WTC11 (cell line): ENCODE measurements at regions not wholly inside any gene's neighbourhood (a gene's known extent, or its start where the extent isn't known, plus 50 kb on each side); places are given as distances from the start of the nearest gene placed in this dataset.

ENCODE experiments used
- ATAC-seq: fragments of 200-7000 bp; cut with Tn5 transposase; 2 replicates; pipeline ENCODE4 v1.10.0; 2021; ENCODE audit warnings: mild to moderate bottlenecking, moderate library complexity
- CTCF ChIA-PET: fragments of 300-600 bp; sonication (Branson Sonifier 250); formaldehyde crosslinking; loops from one replicate; lab custom pipeline; 2021; ENCODE audit warnings: antibody characterized with exemption; lab: Charles Lee
- POLR2A ChIA-PET: fragments of 350-600 bp; sonication (Branson Sonifier 250); formaldehyde crosslinking; loops from one replicate; lab custom pipeline; 2021; ENCODE audit warnings: antibody characterized with exemption; lab: Charles Lee
- DNase-seq: peaks from one replicate; pipeline ENCODE4 v3.0.0; 2021; ENCODE audit warnings: low spot score
- H3K27ac Mint-ChIP-seq: 2 replicates; pipeline ENCODE4 v1.8.0; 2021; ENCODE audit warnings: mixed read lengths
- H3K27me3 Mint-ChIP-seq: 2 replicates; pipeline ENCODE4 v1.8.0; 2021; ENCODE audit warnings: low read depth, mild to moderate bottlenecking, moderate library complexity, mixed read lengths
- H3K36me3 Mint-ChIP-seq: 2 replicates; pipeline ENCODE4 v1.8.0; 2021; ENCODE audit warnings: mixed read lengths
- H3K4me1 Mint-ChIP-seq: 2 replicates; pipeline ENCODE4 v1.8.0; 2022; ENCODE audit warnings: mixed read lengths
- H3K4me3 Mint-ChIP-seq: 2 replicates; pipeline ENCODE4 v1.8.0; 2021; ENCODE audit warnings: mild to moderate bottlenecking, moderate library complexity, mixed read lengths
- H3K9me3 Mint-ChIP-seq: 2 replicates; pipeline ENCODE4 v1.8.0; 2021; ENCODE audit warnings: mixed read lengths
- ATF6 ChIP-seq: sonication (generic); formaldehyde crosslinking; IDR thresholded peaks from 2 replicates; pipeline ENCODE4 v1.8.1; 2023; ENCODE audit warnings: mild to moderate bottlenecking, missing genetic modification reagents
- CTCF ChIP-seq: fragments of 200-600 bp; IDR thresholded peaks from 2 replicates; pipeline ENCODE4 v1.8.0; 2022; ENCODE audit warnings: antibody characterized with exemption
- ELF4 ChIP-seq: sonication (generic); formaldehyde crosslinking; IDR thresholded peaks from 2 replicates; pipeline ENCODE4 v1.8.1; 2022; ENCODE audit warnings: low read depth, mild to moderate bottlenecking, moderate library complexity, missing genetic modification reagents
- FOXK1 ChIP-seq: sonication (generic); formaldehyde crosslinking; IDR thresholded peaks from 2 replicates; pipeline ENCODE4 v1.8.0; 2022; ENCODE audit warnings: mild to moderate bottlenecking, moderate library complexity, missing genetic modification reagents
- FOXP1 ChIP-seq: sonication (generic); formaldehyde crosslinking; IDR thresholded peaks from 2 replicates; pipeline ENCODE4 v1.8.0; 2022; ENCODE audit warnings: missing genetic modification reagents, mild to moderate bottlenecking, moderate library complexity, borderline replicate concordance
- IRF2 ChIP-seq: sonication (generic); formaldehyde crosslinking; IDR thresholded peaks from 2 replicates; pipeline ENCODE4 v1.8.0; 2022; ENCODE audit warnings: low read depth, missing genetic modification reagents, borderline replicate concordance
- JAZF1 ChIP-seq: fragments of 250-450 bp; sonication (Bioruptor Pico); IDR thresholded peaks from 2 replicates; pipeline ENCODE4 v1.9.0; 2021; ENCODE audit warnings: moderate library complexity, mild to moderate bottlenecking, inconsistent platforms
- NR3C1 ChIP-seq: sonication (generic); formaldehyde crosslinking; conservative IDR thresholded peaks from 2 replicates; pipeline ENCODE4 v1.8.1; 2023; ENCODE audit warnings: low read depth, mild to moderate bottlenecking, missing genetic modification reagents
- OVOL2 ChIP-seq: fragments of 250-450 bp; sonication (Bioruptor Pico); IDR thresholded peaks from 2 replicates; pipeline ENCODE4 v1.9.0; 2021; ENCODE audit warnings: mild to moderate bottlenecking, borderline replicate concordance
- TP53 ChIP-seq: sonication (generic); formaldehyde crosslinking; IDR thresholded peaks from 2 replicates; pipeline ENCODE4 v1.8.1; 2023; ENCODE audit warnings: mild to moderate bottlenecking, missing genetic modification reagents
- USF2 ChIP-seq: sonication (generic); formaldehyde crosslinking; IDR thresholded peaks from 2 replicates; pipeline ENCODE4 v1.8.1; 2023; ENCODE audit warnings: mild to moderate bottlenecking, missing genetic modification reagents, moderate library complexity
- ZMAT4 ChIP-seq: fragments of 250-450 bp; sonication (Bioruptor Pico); IDR thresholded peaks from 2 replicates; pipeline ENCODE4 v1.9.0; 2021; ENCODE audit warnings: mild to moderate bottlenecking
- ZNF138 ChIP-seq: sonication (generic); formaldehyde crosslinking; conservative IDR thresholded peaks from 2 replicates; pipeline ENCODE4 v1.8.1; 2022; ENCODE audit warnings: mild to moderate bottlenecking, moderate library complexity, missing genetic modification reagents
- TF ChIP-seq, protein P1 (sequence below): sonication (generic); formaldehyde crosslinking; IDR thresholded peaks from 2 replicates; pipeline ENCODE4 v1.8.0; 2023; ENCODE audit warnings: missing genetic modification reagents
- TF ChIP-seq, protein P2 (sequence below): sonication (generic); formaldehyde crosslinking; IDR thresholded peaks from 2 replicates; pipeline ENCODE4 v1.8.1; 2022; ENCODE audit warnings: mild to moderate bottlenecking, missing genetic modification reagents, moderate library complexity, borderline replicate concordance
- TF ChIP-seq, protein P3 (sequence below): sonication (generic); formaldehyde crosslinking; conservative IDR thresholded peaks from 2 replicates; pipeline ENCODE4 v1.8.1; 2023; ENCODE audit warnings: mild to moderate bottlenecking, low read depth, missing genetic modification reagents, moderate library complexity

- no peak for TF ChIP-seq ATF6 (CRISPR knock-in tag)
- no peak for TF ChIP-seq JAZF1 (CRISPR knock-in tag)
- TF ChIP-seq TP53 (CRISPR knock-in tag) = no peak
- no peak for TF ChIP-seq IRF2 (CRISPR knock-in tag)
- TF ChIP-seq, protein P1, sequence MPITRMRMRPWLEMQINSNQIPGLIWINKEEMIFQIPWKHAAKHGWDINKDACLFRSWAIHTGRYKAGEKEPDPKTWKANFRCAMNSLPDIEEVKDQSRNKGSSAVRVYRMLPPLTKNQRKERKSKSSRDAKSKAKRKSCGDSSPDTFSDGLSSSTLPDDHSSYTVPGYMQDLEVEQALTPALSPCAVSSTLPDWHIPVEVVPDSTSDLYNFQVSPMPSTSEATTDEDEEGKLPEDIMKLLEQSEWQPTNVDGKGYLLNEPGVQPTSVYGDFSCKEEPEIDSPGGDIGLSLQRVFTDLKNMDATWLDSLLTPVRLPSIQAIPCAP (CRISPR knock-in tag) = no peak
- no peak for TF ChIP-seq FOXP1
- no peak for TF ChIP-seq ZNF138
- no peak for TF ChIP-seq CTCF
- TF ChIP-seq, all 79 proteins: peak for 0
Measured at GRCh38 chr10:3511483-3511882, 273.5 kb downstream of the KLF6 start (continued).

DNA sequence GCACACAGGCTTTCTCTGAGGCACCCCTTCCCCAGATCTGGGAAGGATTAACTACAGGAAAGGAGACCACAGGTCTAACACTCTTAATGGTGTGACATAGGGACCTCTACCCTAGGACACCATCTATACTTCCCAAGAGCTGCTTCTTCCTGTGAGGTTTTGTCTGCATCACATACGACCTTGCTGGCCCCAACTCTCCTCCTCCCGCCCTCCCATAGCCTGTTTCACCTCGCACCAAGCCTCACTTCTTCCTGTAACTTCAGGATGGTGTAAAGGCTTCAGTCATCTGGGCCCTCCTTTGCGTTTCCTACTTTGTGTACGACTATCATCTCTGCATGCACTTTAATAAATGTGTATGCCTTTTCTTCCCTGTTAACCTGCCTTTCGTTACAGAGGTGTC lies 274.3 kb downstream of the KLF6 start:
- peaks cover 3% of the 10 kb centered on the region for H3K4me1 Mint-ChIP-seq
- H3K4me3 Mint-ChIP-seq = no peak overlapping the region
- no peak for DNase-seq
- H3K9me3 Mint-ChIP-seq = peaks cover 21% of the 10 kb centered on the region
- CTCF ChIA-PET = no interaction called here
- H3K27me3 Mint-ChIP-seq = no peaks in the 10 kb centered on the region
- peaks cover 2% of the 10 kb centered on the region; the same call in 1 of the 2 replicates for H3K36me3 Mint-ChIP-seq
- ATAC-seq = no peak
- no peak for TF ChIP-seq ATF6 (CRISPR knock-in tag)
- POLR2A ChIA-PET = no interaction called here
- no peak overlapping the region for H3K27ac Mint-ChIP-seq

GRCh38 chr10:3509355-3509754 lies 275.7 kb downstream of the KLF6 start:
- no peaks in the 10 kb centered on the region for H3K27me3 Mint-ChIP-seq
- CTCF ChIA-PET = no interaction called here
- POLR2A ChIA-PET = no interaction called here
- H3K36me3 Mint-ChIP-seq = peaks cover 2% of the 10 kb centered on the region; the same call in 1 of the 2 replicates
- DNase-seq (no peak), ATAC-seq (no peak)
- H3K9me3 Mint-ChIP-seq = peaks cover 19% of the 10 kb centered on the region
- H3K4me1 Mint-ChIP-seq = peaks cover under 1% of the 10 kb centered on the region; the same call in 1 of the 2 replicates
- H3K4me3 Mint-ChIP-seq = no peak overlapping the region
- TF ChIP-seq USF2 (CRISPR knock-in tag) = no peak
- TF ChIP-seq OVOL2 (CRISPR knock-in tag) = no peak
- TF ChIP-seq ELF4 = no peak
- no peak for TF ChIP-seq TP53 (CRISPR knock-in tag)
- no peak overlapping the region for H3K27ac Mint-ChIP-seq

DNA sequence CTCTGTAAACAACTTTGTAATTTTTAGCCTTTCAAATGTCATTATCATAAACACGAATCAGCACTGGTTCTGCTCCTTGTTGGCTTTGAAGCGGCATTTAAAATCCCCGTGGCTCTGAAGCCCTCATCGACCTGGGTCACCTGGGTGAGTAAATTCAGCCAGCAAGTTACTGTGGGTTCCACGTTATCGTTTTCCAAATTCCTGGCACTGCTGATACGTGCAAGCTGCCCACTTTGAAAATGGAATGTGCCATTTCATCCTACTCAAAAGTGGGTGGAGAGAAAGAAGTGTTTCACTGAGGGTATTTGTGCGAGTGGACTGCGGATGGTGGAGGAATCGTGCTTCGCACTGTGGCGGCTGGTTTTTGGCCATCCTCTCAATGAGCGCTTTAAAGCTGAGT lies 281.7 kb downstream of the KLF6 start:
- H3K9me3 Mint-ChIP-seq = no peaks in the 10 kb centered on the region; the same call in 1 of the 2 replicates
- H3K4me1 Mint-ChIP-seq = peaks cover 31% of the 10 kb centered on the region
- no peak for ATAC-seq
- CTCF ChIA-PET = no interaction called here
- DNase-seq = no peak
- POLR2A ChIA-PET = no interaction called here
- no peaks in the 10 kb centered on the region for H3K36me3 Mint-ChIP-seq
- no peaks in the 10 kb centered on the region; the same call in 1 of the 2 replicates for H3K27me3 Mint-ChIP-seq
- no peak overlapping the region for H3K4me3 Mint-ChIP-seq
- no peak overlapping the region for H3K27ac Mint-ChIP-seq
- TF ChIP-seq, protein P2, sequence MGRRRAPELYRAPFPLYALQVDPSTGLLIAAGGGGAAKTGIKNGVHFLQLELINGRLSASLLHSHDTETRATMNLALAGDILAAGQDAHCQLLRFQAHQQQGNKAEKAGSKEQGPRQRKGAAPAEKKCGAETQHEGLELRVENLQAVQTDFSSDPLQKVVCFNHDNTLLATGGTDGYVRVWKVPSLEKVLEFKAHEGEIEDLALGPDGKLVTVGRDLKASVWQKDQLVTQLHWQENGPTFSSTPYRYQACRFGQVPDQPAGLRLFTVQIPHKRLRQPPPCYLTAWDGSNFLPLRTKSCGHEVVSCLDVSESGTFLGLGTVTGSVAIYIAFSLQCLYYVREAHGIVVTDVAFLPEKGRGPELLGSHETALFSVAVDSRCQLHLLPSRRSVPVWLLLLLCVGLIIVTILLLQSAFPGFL = no peak
- no peak for TF ChIP-seq ZMAT4 (CRISPR knock-in tag)
- no peak for TF ChIP-seq NR3C1 (CRISPR knock-in tag)
- TF ChIP-seq, protein P3, sequence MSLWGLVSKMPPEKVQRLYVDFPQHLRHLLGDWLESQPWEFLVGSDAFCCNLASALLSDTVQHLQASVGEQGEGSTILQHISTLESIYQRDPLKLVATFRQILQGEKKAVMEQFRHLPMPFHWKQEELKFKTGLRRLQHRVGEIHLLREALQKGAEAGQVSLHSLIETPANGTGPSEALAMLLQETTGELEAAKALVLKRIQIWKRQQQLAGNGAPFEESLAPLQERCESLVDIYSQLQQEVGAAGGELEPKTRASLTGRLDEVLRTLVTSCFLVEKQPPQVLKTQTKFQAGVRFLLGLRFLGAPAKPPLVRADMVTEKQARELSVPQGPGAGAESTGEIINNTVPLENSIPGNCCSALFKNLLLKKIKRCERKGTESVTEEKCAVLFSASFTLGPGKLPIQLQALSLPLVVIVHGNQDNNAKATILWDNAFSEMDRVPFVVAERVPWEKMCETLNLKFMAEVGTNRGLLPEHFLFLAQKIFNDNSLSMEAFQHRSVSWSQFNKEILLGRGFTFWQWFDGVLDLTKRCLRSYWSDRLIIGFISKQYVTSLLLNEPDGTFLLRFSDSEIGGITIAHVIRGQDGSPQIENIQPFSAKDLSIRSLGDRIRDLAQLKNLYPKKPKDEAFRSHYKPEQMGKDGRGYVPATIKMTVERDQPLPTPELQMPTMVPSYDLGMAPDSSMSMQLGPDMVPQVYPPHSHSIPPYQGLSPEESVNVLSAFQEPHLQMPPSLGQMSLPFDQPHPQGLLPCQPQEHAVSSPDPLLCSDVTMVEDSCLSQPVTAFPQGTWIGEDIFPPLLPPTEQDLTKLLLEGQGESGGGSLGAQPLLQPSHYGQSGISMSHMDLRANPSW (CRISPR knock-in tag) = no peak
- TF ChIP-seq USF2 (CRISPR knock-in tag) = no peak
- no peak for TF ChIP-seq FOXK1 (CRISPR knock-in tag)
